RWPE2 (cell line): ENCODE measurements at regions not wholly inside any gene's neighbourhood (a gene's known extent, or its start where the extent isn't known, plus 50 kb on each side); places are given as distances from the start of the nearest gene placed in this dataset.

Experiments
- ATAC-seq: fragments of 200-7000 bp; cut with Tn5 transposase; 3 replicates; pipeline ENCODE4 v1.9.1; 2021; ENCODE audit warnings: low read depth
- DNase-seq: peaks from one replicate; pipeline ENCODE4 v3.0.0-alpha.2; 2020; ENCODE audit warnings: low spot score
- H3K27ac ChIP-seq: fragments of 450-650 bp; 2 replicates; pipeline ENCODE4 v1.5.1; 2017; ENCODE audit warnings: mild to moderate bottlenecking; ENCODE audit not compliant: poor library complexity, severe bottlenecking
- H3K27me3 ChIP-seq: fragments of 250-450 bp; sonication (Bioruptor Pico); 2 replicates; pipeline ENCODE4 v1.5.1; 2021; ENCODE audit warnings: mild to moderate bottlenecking, moderate library complexity; ENCODE audit not compliant: insufficient read depth, poor library complexity, severe bottlenecking
- H3K36me3 ChIP-seq: fragments of 250-450 bp; sonication (Bioruptor Pico); 2 replicates; pipeline ENCODE4 v1.5.1; 2020; ENCODE audit warnings: low read depth, mild to moderate bottlenecking, moderate library complexity
- H3K4me1 ChIP-seq: fragments of 250-450 bp; sonication (Bioruptor Pico); 2 replicates; pipeline ENCODE4 v1.5.1; 2021; ENCODE audit warnings: mild to moderate bottlenecking, moderate library complexity; ENCODE audit not compliant: insufficient read depth, poor library complexity, severe bottlenecking
- H3K4me3 ChIP-seq: fragments of 250-450 bp; sonication (Bioruptor Pico); 2 replicates; pipeline ENCODE4 v1.5.1; 2021; ENCODE audit warnings: mild to moderate bottlenecking, moderate library complexity; ENCODE audit not compliant: severe bottlenecking
- H3K9me3 ChIP-seq: fragments of 250-450 bp; sonication (Bioruptor Pico); 2 replicates; pipeline ENCODE4 v1.5.1; 2021; ENCODE audit warnings: mild to moderate bottlenecking, moderate library complexity; ENCODE audit not compliant: severe bottlenecking
- CTCF ChIP-seq: fragments of 450-650 bp; IDR thresholded peaks from one replicate; pipeline ENCODE4 v1.5.1; 2017; ENCODE audit warnings: mild to moderate bottlenecking, moderate library complexity; ENCODE audit not compliant: poor library complexity, severe bottlenecking

GRCh38 chr12:92056290-92056689, 89.4 kb downstream of the BTG1 start:
- H3K27me3 ChIP-seq = no peaks in the 10 kb centered on the region
- H3K4me1 ChIP-seq = peaks cover 20% of the 10 kb centered on the region
- peaks cover 2% of the 10 kb centered on the region for H3K9me3 ChIP-seq
- H3K4me3 ChIP-seq = no peak overlapping the region
- DNase-seq (no peak), ATAC-seq (no peak)
- no peak for TF ChIP-seq CTCF
- no peaks in the 10 kb centered on the region for H3K36me3 ChIP-seq
- H3K27ac ChIP-seq = no peak overlapping the region

GRCh38 chr12:92055877-92056276, 89.8 kb downstream of the BTG1 start:
- DNase-seq (no peak), ATAC-seq (peak; percentile 97)
- no peak for TF ChIP-seq CTCF

GRCh38 chr12:92051441-92051840, 94.2 kb downstream of the BTG1 start:
- H3K36me3 ChIP-seq = no peaks in the 10 kb centered on the region
- ATAC-seq = no peak
- no peaks in the 10 kb centered on the region for H3K27me3 ChIP-seq
- no peak for TF ChIP-seq CTCF
- H3K4me1 ChIP-seq = peaks cover 11% of the 10 kb centered on the region
- no peak for DNase-seq
- H3K9me3 ChIP-seq = no peaks in the 10 kb centered on the region
- H3K27ac ChIP-seq = no peak overlapping the region
- H3K4me3 ChIP-seq = no peak overlapping the region

More at GRCh38 chr12:92055877-92056276, 89.8 kb downstream of the BTG1 start:
- H3K9me3 ChIP-seq = no peaks in the 10 kb centered on the region
- H3K4me3 ChIP-seq = no peak overlapping the region
- no peaks in the 10 kb centered on the region for H3K27me3 ChIP-seq
- peaks cover 20% of the 10 kb centered on the region for H3K4me1 ChIP-seq
- no peaks in the 10 kb centered on the region for H3K36me3 ChIP-seq
- no peak overlapping the region for H3K27ac ChIP-seq

- Histone ChIP-seq H3K9me3 (no peaks in the 10 kb centered on the region), H3K4me1 (no peaks in the 10 kb centered on the region), H3K36me3 (no peaks in the 10 kb centered on the region), H3K27ac (no peak overlapping the region), H3K27me3 (no peaks in the 10 kb centered on the region), H3K4me3 (no peak overlapping the region)
- no peak for TF ChIP-seq CTCF
- no peak for ATAC-seq
- DNase-seq = no peak
Measured at GRCh38 chr12:92049403-92049802, 96.2 kb downstream of the BTG1 start.

- H3K27me3 ChIP-seq = no peaks in the 10 kb centered on the region
- no peaks in the 10 kb centered on the region for H3K9me3 ChIP-seq
- H3K27ac ChIP-seq = no peak overlapping the region
- H3K4me3 ChIP-seq = no peak overlapping the region
- peaks cover 3% of the 10 kb centered on the region for H3K4me1 ChIP-seq
- ATAC-seq (no peak), DNase-seq (no peak)
- no peak for TF ChIP-seq CTCF
- H3K36me3 ChIP-seq = no peaks in the 10 kb centered on the region
Measured at GRCh38 chr12:92047393-92047826, 98.2 kb downstream of the BTG1 start.
